ENCODE measurements at regions not wholly inside any gene's neighbourhood (a gene's known extent, or its start where the extent isn't known, plus 50 kb on each side); places are given as distances from the start of the nearest gene placed in this dataset.

DNA sequence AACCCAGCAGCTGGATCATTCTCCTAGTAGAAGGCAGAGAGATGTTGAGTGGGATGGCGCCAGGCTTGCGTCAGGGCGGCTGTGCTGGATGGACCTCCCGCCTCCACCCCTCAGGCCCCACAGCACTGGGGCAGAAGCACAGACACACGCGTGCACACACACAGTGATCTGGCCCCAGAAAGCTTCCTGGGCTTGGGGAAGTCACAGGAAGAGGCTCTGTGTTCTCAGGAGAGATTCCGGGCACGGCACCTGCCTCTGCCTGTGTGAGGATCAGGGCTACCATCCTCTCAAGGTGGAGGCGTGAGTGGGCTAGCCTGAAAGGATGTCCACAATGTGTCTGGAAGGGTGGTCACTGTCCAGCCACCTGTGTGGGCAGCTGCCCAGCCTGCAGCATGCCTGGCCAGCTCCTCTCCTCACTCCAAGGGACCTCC lies 229.8 kb upstream of the HS6ST1 start:
- TF ChIP-seq, protein P1, sequence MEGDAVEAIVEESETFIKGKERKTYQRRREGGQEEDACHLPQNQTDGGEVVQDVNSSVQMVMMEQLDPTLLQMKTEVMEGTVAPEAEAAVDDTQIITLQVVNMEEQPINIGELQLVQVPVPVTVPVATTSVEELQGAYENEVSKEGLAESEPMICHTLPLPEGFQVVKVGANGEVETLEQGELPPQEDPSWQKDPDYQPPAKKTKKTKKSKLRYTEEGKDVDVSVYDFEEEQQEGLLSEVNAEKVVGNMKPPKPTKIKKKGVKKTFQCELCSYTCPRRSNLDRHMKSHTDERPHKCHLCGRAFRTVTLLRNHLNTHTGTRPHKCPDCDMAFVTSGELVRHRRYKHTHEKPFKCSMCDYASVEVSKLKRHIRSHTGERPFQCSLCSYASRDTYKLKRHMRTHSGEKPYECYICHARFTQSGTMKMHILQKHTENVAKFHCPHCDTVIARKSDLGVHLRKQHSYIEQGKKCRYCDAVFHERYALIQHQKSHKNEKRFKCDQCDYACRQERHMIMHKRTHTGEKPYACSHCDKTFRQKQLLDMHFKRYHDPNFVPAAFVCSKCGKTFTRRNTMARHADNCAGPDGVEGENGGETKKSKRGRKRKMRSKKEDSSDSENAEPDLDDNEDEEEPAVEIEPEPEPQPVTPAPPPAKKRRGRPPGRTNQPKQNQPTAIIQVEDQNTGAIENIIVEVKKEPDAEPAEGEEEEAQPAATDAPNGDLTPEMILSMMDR (IDR thresholded peaks at IDR 0.05; ENCODE audit: poor library complexity), result no peak
- TF ChIP-seq EZH2 (IDR thresholded peaks at IDR 0.05; ENCODE audit: borderline replicate concordance) (no peak), EZH2phosphoT487 (IDR thresholded peaks at IDR 0.05; ENCODE audit: low read depth, severe bottlenecking, unreplicated experiment) (no peak)
